ENCODE measurements at regions not wholly inside any gene's neighbourhood (a gene's known extent, or its start where the extent isn't known, plus 50 kb on each side); places are given as distances from the start of the nearest gene placed in this dataset.

- TF ChIP-seq SP1 (IDR thresholded peaks at IDR 0.05) (no peak), FOXK2 (IDR thresholded peaks at IDR 0.05) (no peak), LEF1 (IDR thresholded peaks at IDR 0.05; ENCODE audit: borderline replicate concordance) (no peak), BHLHE40 (IDR thresholded peaks at IDR 0.05; ENCODE audit: borderline replicate concordance) (no peak), SUZ12 (IDR thresholded peaks at IDR 0.05) (no peak), FOXM1 (IDR thresholded peaks at IDR 0.05; ENCODE audit: borderline replicate concordance) (no peak), TARDBP (IDR thresholded peaks at IDR 0.05) (no peak), NFRKB (IDR thresholded peaks at IDR 0.05) (no peak), ARNT (IDR thresholded peaks at IDR 0.05) (no peak), ELF4 (IDR thresholded peaks at IDR 0.05) (no peak)
These were observed 62.3 kb downstream of the CH25H start for GRCh38 chr10:89144836-89145235.

Measured in HEK293T (cell line).